Peyer's patch (tissue), 4 donors: ENCODE measurements at regions not wholly inside any gene's neighbourhood (a gene's known extent, or its start where the extent isn't known, plus 50 kb on each side); places are given as distances from the start of the nearest gene placed in this dataset.
"Not testable (repeated sequence)": the region's sequence is repeated elsewhere in the genome, so short reads cannot be mapped to it uniquely, and the experiment has no call there.

Source experiments
- CTCF ChIP-seq, 6 experiments: fragments of 450-650 bp in 4 of 6; fragments of 200-600 bp in 2 of 6; sonication (generic) in 1 of 6; IDR thresholded peaks; one replicate each; pipeline ENCODE4 v1.5.1; 2017 to 2019; ENCODE audit warnings: antibody characterized with exemption in 6 of 6, mild to moderate bottlenecking in 3 of 6, moderate library complexity in 1 of 6
- POLR2A ChIP-seq, 2 donors: fragments of 450-650 bp; IDR thresholded peaks; one replicate each; pipeline ENCODE4 v1.5.1; 2017; ENCODE audit warnings: antibody characterized with exemption in 2 of 2, mild to moderate bottlenecking in 2 of 2, moderate library complexity in 2 of 2

- not testable (repeated sequence) for TF ChIP-seq POLR2A, CTCF (IDR thresholded peaks at IDR 0.05)
These were observed 110.1 kb downstream of the ADRA2C start for GRCh38 chr4:3876057-3876845.
